ENCODE measurements at regions not wholly inside any gene's neighbourhood (a gene's known extent, or its start where the extent isn't known, plus 50 kb on each side); places are given as distances from the start of the nearest gene placed in this dataset.
"Not testable (repeated sequence)": the region's sequence is repeated elsewhere in the genome, so short reads cannot be mapped to it uniquely, and the experiment has no call there.

GRCh38 chr2:186425576-186425975 is 60.5 kb upstream of the ZC3H15 start:
- no peak for TF ChIP-seq CTCF (IDR thresholded peaks at IDR 0.05; ENCODE audit: extremely low read depth, insufficient read depth, missing control alignments)
- DNase-seq (ENCODE audit: low spot score) = no peak
- in situ Hi-C loops (cut with MboI; ENCODE audit: low pct_unique_long_range_greater_than_20kb, low sequenced_read_pairs, unreplicated experiment) = no loop called here

DNA sequence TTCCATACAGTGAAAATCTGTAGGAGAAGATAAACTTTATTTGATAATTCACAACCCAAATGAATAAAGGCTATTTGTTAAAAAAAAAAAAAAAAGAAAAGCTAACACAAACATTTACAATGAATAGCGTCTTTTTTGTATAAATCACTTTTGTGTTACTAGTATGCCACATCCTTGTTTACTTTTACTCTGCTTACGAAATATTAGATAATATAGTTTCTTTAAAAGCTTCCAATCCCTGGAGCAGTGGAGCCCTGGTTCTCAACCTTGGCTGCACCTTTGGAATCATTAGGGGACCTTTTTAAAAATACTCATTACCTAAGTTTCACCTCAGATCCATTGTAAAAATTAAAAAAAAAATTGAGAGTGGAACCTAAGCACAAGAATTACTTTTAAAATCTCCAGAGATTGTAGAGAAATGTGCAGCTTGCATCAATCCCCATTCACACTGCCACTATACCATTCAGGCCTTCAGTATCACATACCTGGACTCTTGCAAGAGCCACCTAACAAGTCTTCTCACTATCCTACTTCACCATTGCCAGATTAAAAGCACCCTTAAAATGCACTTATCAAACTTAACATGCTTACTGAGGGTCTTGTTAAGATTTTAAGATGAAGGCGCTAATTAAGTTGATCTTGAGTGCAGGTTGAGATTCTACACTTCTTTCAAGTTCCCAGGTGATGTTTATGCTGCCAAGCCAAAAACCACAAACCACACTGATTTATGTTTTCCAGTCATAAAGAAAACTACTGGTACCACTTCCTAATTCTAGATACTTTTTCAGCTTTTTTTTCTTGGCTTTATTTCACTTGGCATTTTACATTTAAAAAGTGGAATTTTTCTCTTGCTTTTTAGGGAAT is 59.7 kb upstream of the ZC3H15 start:
- peak; percentile 5 for DNase-seq (ENCODE audit: low spot score)
- in situ Hi-C loops (cut with MboI; ENCODE audit: low pct_unique_long_range_greater_than_20kb, low sequenced_read_pairs, unreplicated experiment) = no loop called here

DNA sequence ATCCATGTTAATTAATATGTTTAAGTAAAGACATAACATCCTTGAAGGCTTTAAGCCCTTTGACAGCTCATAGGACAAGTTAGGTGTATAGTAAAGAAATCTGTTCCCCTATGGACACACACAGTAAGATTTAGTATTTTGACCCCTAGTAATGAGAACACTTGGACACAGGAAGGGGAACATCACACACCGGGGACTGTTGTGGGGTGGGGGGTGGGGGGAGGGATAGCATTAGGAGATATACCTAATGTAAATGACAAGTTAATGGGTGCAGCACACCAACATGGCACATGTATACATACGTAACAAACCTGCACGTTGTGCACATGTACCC is 59.1 kb upstream of the ZC3H15 start:
- DNase-seq (ENCODE audit: low spot score); in situ Hi-C loops (cut with MboI; ENCODE audit: low pct_unique_long_range_greater_than_20kb, low sequenced_read_pairs, unreplicated experiment): not testable (repeated sequence)

More for the DNA sequence above, 59.7 kb upstream of the ZC3H15 start:
- no peak for TF ChIP-seq CTCF (IDR thresholded peaks at IDR 0.05; ENCODE audit: extremely low read depth, insufficient read depth, missing control alignments)

DNA sequence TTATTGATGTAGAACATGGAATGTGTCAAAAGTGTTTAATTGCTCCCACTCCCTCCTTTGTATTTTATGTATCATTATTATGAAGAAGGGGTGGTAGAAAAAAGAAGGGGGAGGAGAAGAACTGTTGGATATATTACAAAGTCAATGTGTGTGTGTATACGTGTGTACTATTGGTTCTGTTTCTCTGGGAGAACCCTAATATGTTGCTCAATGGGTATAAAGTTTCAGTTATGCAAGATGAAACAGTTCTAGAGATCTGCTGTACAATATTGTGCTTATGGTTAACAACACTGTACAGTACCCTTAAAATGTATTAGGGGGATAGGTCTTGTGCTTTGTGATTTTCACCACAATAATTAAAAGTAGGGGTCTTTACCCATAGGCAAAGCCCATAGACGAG is 58.1 kb upstream of the ZC3H15 start:
- TF ChIP-seq CTCF (IDR thresholded peaks at IDR 0.05; ENCODE audit: extremely low read depth, insufficient read depth, missing control alignments) = no peak
- DNase-seq (ENCODE audit: low spot score) = no peak
- in situ Hi-C loops (cut with MboI; ENCODE audit: low pct_unique_long_range_greater_than_20kb, low sequenced_read_pairs, unreplicated experiment) = no loop called here

GRCh38 chr2:186429104-186429503 is 57.0 kb upstream of the ZC3H15 start:
- no peak for TF ChIP-seq CTCF (IDR thresholded peaks at IDR 0.05; ENCODE audit: extremely low read depth, insufficient read depth, missing control alignments)
- in situ Hi-C loops (cut with MboI; ENCODE audit: low pct_unique_long_range_greater_than_20kb, low sequenced_read_pairs, unreplicated experiment) = no loop called here

DNA sequence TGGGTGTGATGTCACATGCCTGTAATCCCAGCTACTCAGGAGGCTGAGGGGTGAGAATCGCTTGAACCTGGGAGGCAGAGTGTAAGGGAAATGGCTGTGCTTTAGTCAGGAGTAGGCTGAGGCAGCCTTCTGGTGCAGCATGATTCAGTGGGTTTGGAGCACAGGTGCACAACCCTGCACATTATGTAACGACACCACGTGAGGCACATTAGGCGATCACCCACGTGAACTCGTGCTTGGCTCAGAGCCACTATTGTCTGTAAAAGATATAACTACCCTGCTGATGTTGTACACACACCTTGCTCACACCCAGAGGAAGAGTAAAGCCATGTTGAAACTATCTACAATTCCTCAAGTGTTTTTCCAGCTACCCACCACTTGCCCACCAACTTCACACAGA is 54.8 kb upstream of the ZC3H15 start:
- TF ChIP-seq CTCF (IDR thresholded peaks at IDR 0.05; ENCODE audit: extremely low read depth, insufficient read depth, missing control alignments) = no peak
- in situ Hi-C loops (cut with MboI; ENCODE audit: low pct_unique_long_range_greater_than_20kb, low sequenced_read_pairs, unreplicated experiment) = no loop called here
- no peak for DNase-seq (ENCODE audit: low spot score)

More at GRCh38 chr2:186429104-186429503, 57.0 kb upstream of the ZC3H15 start:
- no peak for DNase-seq (ENCODE audit: low spot score)

GRCh38 chr2:186433040-186433439 is 53.0 kb upstream of the ZC3H15 start:
- TF ChIP-seq CTCF (IDR thresholded peaks at IDR 0.05; ENCODE audit: extremely low read depth, insufficient read depth, missing control alignments) = no peak
- no peak for DNase-seq (ENCODE audit: low spot score)
- in situ Hi-C loops (cut with MboI; ENCODE audit: low pct_unique_long_range_greater_than_20kb, low sequenced_read_pairs, unreplicated experiment) = no loop called here
